ENCODE measurements at regions not wholly inside any gene's neighbourhood (a gene's known extent, or its start where the extent isn't known, plus 50 kb on each side); places are given as distances from the start of the nearest gene placed in this dataset.

- no peak for TF ChIP-seq CTCF (IDR thresholded peaks at IDR 0.05)
- no peak for TF ChIP-seq POLR2AphosphoS5 (IDR thresholded peaks at IDR 0.05)
- TF ChIP-seq EP300 (IDR thresholded peaks at IDR 0.05) = no peak
Measured at GRCh38 chr3:59566481-59566975, 516.7 kb upstream of the CFAP20DC start.
